ENCODE measurements at regions not wholly inside any gene's neighbourhood (a gene's known extent, or its start where the extent isn't known, plus 50 kb on each side); places are given as distances from the start of the nearest gene placed in this dataset.

DNA sequence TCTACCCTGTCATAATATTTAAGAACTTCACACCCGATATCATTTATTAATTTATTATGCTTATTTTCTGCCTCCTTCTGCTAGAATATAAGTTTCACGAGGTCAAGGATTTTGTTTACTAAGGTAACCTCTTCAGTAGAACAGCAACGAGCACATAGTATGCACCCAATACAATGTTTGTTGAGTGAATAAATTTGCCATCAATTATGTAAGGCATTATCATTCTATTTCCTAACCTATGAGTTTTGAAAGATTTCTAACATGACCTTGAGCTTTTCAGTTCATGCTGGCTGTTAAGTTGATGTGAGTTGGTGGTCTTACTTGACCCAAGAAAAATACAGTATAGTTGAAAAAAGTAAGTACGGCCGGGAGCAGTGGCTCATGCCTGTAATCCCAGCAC is 125.9 kb upstream of the LOC128125822 start:
- Histone ChIP-seq H3K36me3 (ENCODE audit: control insufficient read depth in 2 of 3, insufficient read depth in 3 of 3, low read length in 3 of 3) (no peaks in the 10 kb centered on the region), H3K27me3 (ENCODE audit: control insufficient read depth, insufficient read depth, low read length) (no peaks in the 10 kb centered on the region), H3K27ac (ENCODE audit: low read depth in 2 of 2, low read length in 2 of 2) (no peak overlapping the region), H3K9ac (ENCODE audit: low read length in 3 of 3) (no peak overlapping the region), H3K9me3 (ENCODE audit: control insufficient read depth in 2 of 3, insufficient read depth in 1 of 3, low read length in 3 of 3) (no peaks in the 10 kb centered on the region), H3K4me1 (ENCODE audit: control insufficient read depth in 2 of 3, insufficient read depth in 2 of 3, low read depth in 1 of 3, low read length in 3 of 3) (no peaks in the 10 kb centered on the region), H3K4me3 (ENCODE audit: low read length in 3 of 3) (no peak overlapping the region)
- FAIRE-seq = no peak
- intact Hi-C loops (cut with DNase I) = no loop called here
- no peak for DNase-seq
- TF ChIP-seq, protein P1, sequence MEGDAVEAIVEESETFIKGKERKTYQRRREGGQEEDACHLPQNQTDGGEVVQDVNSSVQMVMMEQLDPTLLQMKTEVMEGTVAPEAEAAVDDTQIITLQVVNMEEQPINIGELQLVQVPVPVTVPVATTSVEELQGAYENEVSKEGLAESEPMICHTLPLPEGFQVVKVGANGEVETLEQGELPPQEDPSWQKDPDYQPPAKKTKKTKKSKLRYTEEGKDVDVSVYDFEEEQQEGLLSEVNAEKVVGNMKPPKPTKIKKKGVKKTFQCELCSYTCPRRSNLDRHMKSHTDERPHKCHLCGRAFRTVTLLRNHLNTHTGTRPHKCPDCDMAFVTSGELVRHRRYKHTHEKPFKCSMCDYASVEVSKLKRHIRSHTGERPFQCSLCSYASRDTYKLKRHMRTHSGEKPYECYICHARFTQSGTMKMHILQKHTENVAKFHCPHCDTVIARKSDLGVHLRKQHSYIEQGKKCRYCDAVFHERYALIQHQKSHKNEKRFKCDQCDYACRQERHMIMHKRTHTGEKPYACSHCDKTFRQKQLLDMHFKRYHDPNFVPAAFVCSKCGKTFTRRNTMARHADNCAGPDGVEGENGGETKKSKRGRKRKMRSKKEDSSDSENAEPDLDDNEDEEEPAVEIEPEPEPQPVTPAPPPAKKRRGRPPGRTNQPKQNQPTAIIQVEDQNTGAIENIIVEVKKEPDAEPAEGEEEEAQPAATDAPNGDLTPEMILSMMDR (IDR thresholded peaks at IDR 0.05; ENCODE audit: borderline replicate concordance, extremely low read depth, insufficient read depth) = no peak

DNA sequence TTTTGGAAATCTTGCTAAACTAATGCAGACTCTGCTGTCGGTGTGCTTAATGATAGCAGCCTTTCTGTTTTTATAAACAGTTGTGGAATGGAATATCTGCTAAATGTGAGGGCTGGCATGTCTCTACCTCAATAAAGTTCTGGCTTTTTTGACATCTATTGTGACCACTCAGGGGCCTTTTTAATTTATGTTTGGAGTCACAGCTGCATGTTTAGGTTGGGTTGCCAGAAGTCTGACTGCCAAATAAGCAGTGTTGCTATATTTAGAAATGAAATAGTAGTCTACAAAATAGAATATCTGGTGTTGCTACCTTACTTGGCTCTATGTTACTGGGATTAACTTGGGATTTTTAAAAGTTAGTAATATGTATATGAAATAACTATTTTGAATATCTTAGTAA is 125.1 kb upstream of the LOC128125822 start:
- DNase-seq (no peak), FAIRE-seq (no peak)
- H3K9ac ChIP-seq (ENCODE audit: low read length in 3 of 3) = no peak overlapping the region
- H3K4me1 ChIP-seq (ENCODE audit: control insufficient read depth in 2 of 3, insufficient read depth in 2 of 3, low read depth in 1 of 3, low read length in 3 of 3) = no peaks in the 10 kb centered on the region
- H3K4me3 ChIP-seq (ENCODE audit: low read length in 3 of 3) = no peak overlapping the region
- intact Hi-C loops (cut with DNase I) = no loop called here
- H3K36me3 ChIP-seq (ENCODE audit: control insufficient read depth in 2 of 3, insufficient read depth in 3 of 3, low read length in 3 of 3) = no peaks in the 10 kb centered on the region
- H3K9me3 ChIP-seq (ENCODE audit: control insufficient read depth in 2 of 3, insufficient read depth in 1 of 3, low read length in 3 of 3) = no peaks in the 10 kb centered on the region
- TF ChIP-seq, protein P1 (IDR thresholded peaks at IDR 0.05; ENCODE audit: borderline replicate concordance, extremely low read depth, insufficient read depth) = no peak
- no peaks in the 10 kb centered on the region for H3K27me3 ChIP-seq (ENCODE audit: control insufficient read depth, insufficient read depth, low read length)
- H3K27ac ChIP-seq (ENCODE audit: low read depth in 2 of 2, low read length in 2 of 2) = no peak overlapping the region

DNA sequence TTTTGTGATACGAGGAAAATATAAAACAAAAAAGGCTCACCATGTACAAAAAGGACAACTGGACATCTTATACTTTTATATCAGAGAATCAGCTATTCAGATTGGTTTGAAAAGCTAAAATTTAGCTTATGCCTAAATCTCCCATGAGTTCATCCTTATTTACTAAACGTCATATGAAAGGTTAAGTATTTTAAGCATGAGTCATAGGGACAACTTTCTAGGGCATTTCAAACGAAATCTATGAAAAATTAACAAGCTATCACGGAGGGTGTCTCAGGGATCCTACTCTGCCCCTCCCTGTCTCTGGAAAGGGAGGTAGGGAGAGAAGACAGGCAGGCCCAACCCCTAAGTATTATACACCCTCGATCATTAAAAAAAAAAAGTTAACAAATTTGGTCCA is 124.1 kb upstream of the LOC128125822 start:
- FAIRE-seq (no peak), DNase-seq (no peak)
- H3K27me3 ChIP-seq (ENCODE audit: control insufficient read depth, insufficient read depth, low read length) = no peaks in the 10 kb centered on the region
- H3K4me3 ChIP-seq (ENCODE audit: low read length in 3 of 3) = no peak overlapping the region
- H3K9me3 ChIP-seq (ENCODE audit: control insufficient read depth in 2 of 3, insufficient read depth in 1 of 3, low read length in 3 of 3) = no peaks in the 10 kb centered on the region
- TF ChIP-seq, protein P1 (IDR thresholded peaks at IDR 0.05; ENCODE audit: borderline replicate concordance, extremely low read depth, insufficient read depth) = no peak
- H3K9ac ChIP-seq (ENCODE audit: low read length in 3 of 3) = no peak overlapping the region
- H3K27ac ChIP-seq (ENCODE audit: low read depth in 2 of 2, low read length in 2 of 2) = no peak overlapping the region
- intact Hi-C loops (cut with DNase I) = no loop called here
- no peaks in the 10 kb centered on the region for H3K4me1 ChIP-seq (ENCODE audit: control insufficient read depth in 2 of 3, insufficient read depth in 2 of 3, low read depth in 1 of 3, low read length in 3 of 3)
- no peaks in the 10 kb centered on the region for H3K36me3 ChIP-seq (ENCODE audit: control insufficient read depth in 2 of 3, insufficient read depth in 3 of 3, low read length in 3 of 3)

DNA sequence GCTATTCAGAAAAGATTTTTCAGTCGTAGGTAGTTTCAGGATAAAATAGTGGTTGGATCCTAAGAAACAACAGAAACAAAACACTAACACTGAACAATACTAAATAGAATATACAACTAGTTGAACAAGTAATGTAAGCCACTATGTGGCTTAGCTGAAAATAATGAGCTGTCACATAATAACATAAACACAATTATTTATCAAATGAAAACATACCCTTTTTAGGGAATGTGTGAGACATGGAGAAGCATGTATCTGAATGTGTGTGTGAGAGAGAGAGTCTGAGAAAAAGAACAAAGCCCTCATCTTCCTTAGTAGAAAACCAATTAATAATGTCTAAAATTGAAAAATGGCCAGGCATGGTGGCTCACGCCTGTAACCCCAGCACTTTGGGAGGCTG is 122.6 kb upstream of the LOC128125822 start:
- no peaks in the 10 kb centered on the region for H3K36me3 ChIP-seq (ENCODE audit: control insufficient read depth in 2 of 3, insufficient read depth in 3 of 3, low read length in 3 of 3)
- no peak for DNase-seq
- H3K9ac ChIP-seq (ENCODE audit: low read length in 3 of 3) = no peak overlapping the region
- H3K27ac ChIP-seq (ENCODE audit: low read depth in 2 of 2, low read length in 2 of 2) = no peak overlapping the region
- FAIRE-seq = no peak
- no peak overlapping the region for H3K4me3 ChIP-seq (ENCODE audit: low read length in 3 of 3)
- H3K4me1 ChIP-seq (ENCODE audit: control insufficient read depth in 2 of 3, insufficient read depth in 2 of 3, low read depth in 1 of 3, low read length in 3 of 3) = no peaks in the 10 kb centered on the region
- H3K9me3 ChIP-seq (ENCODE audit: control insufficient read depth in 2 of 3, insufficient read depth in 1 of 3, low read length in 3 of 3) = no peaks in the 10 kb centered on the region
- intact Hi-C loops (cut with DNase I) = no loop called here
- no peaks in the 10 kb centered on the region for H3K27me3 ChIP-seq (ENCODE audit: control insufficient read depth, insufficient read depth, low read length)
- TF ChIP-seq, protein P1 (IDR thresholded peaks at IDR 0.05; ENCODE audit: borderline replicate concordance, extremely low read depth, insufficient read depth) = no peak

Measured in kidney (tissue), 13 donors.